ENCODE measurements at regions not wholly inside any gene's neighbourhood (a gene's known extent, or its start where the extent isn't known, plus 50 kb on each side); places are given as distances from the start of the nearest gene placed in this dataset.

GRCh38 chr13:107572156-107572555 lies 643.2 kb downstream of the LIG4 start:
- no peak overlapping the region for H3K27ac ChIP-seq
- TF ChIP-seq, protein P1, sequence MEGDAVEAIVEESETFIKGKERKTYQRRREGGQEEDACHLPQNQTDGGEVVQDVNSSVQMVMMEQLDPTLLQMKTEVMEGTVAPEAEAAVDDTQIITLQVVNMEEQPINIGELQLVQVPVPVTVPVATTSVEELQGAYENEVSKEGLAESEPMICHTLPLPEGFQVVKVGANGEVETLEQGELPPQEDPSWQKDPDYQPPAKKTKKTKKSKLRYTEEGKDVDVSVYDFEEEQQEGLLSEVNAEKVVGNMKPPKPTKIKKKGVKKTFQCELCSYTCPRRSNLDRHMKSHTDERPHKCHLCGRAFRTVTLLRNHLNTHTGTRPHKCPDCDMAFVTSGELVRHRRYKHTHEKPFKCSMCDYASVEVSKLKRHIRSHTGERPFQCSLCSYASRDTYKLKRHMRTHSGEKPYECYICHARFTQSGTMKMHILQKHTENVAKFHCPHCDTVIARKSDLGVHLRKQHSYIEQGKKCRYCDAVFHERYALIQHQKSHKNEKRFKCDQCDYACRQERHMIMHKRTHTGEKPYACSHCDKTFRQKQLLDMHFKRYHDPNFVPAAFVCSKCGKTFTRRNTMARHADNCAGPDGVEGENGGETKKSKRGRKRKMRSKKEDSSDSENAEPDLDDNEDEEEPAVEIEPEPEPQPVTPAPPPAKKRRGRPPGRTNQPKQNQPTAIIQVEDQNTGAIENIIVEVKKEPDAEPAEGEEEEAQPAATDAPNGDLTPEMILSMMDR (conservative IDR thresholded peaks at IDR 0.05): no peak
- no peak for TF ChIP-seq ZFX (IDR thresholded peaks at IDR 0.05)

DNA sequence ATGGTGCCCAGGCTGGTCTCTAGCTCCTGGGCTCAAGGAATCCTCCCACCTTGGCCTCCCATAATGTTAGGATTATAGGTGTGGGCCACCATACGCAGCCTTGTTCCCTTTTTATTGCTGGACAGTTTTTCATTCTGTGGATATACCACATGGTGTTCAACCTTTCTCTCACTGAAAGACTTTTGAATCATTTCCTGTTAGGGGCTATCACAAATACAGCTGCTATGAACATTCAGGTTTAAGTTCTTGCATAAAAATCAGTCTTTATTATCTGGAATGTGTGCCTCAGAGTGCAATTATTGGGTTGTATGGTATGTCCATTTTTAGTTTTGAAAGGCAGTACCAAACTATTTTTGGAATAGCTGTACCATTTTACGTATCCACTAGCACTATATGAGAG lies 647.2 kb downstream of the LIG4 start:
- TF ChIP-seq ZFX (IDR thresholded peaks at IDR 0.05): no peak
- no peak overlapping the region for H3K27ac ChIP-seq

GRCh38 chr13:107563099-107563925 lies 652.0 kb downstream of the LIG4 start:
- TF ChIP-seq ZFX (IDR thresholded peaks at IDR 0.05): no peak
- TF ChIP-seq, protein P1 (conservative IDR thresholded peaks at IDR 0.05): no peak
- peak overlapping the region; percentile 32; the same call in 1 of the 2 replicates for H3K27ac ChIP-seq

DNA sequence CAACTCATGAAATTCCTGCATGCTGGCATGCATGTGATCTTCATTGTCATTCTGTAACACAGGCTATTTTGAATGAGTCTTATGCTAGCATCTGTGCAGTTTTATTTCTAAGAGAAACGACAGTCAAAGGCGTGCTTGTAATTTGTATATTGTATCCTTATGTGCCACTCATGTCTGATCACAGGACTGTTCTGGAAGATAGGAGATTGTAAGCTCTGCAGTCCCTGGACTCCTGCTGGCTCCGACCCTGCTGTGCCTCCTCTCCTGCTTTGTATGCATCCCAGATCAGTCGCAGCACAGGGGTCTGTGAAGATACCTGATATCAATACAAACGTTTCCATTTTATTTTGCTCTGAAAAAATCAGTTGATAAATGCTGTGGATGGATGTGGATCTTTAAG lies 653.1 kb downstream of the LIG4 start:
- H3K27ac ChIP-seq: no peak overlapping the region
- TF ChIP-seq ZFX (IDR thresholded peaks at IDR 0.05): no peak
- TF ChIP-seq, protein P1 (conservative IDR thresholded peaks at IDR 0.05): no peak

GRCh38 chr13:107554460-107554859 lies 660.9 kb downstream of the LIG4 start:
- H3K27ac ChIP-seq: no peak overlapping the region
- TF ChIP-seq, protein P1 (conservative IDR thresholded peaks at IDR 0.05): no peak
- TF ChIP-seq ZFX (IDR thresholded peaks at IDR 0.05): no peak

DNA sequence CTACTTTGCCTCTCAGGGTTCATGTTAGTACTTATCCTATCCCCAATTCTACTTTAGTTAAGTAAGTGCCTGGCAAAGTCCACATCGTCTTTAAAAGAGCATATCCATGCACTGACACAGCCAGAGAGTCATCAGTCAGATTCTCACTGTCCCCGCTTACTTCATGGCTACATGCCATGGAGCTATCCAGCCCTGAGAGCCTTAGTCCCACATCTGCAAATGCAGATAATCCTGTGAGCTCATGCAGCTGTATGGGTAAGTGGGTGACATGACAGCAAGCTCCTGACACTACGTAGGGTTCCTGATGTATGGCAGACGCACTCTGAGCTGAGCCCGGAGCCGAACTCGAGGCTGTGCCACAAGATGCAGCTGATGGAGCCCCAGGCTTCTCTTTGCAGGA lies 661.5 kb downstream of the LIG4 start:
- no peak overlapping the region for H3K27ac ChIP-seq
- TF ChIP-seq, protein P1 (conservative IDR thresholded peaks at IDR 0.05): no peak
- TF ChIP-seq ZFX (IDR thresholded peaks at IDR 0.05): no peak

DNA sequence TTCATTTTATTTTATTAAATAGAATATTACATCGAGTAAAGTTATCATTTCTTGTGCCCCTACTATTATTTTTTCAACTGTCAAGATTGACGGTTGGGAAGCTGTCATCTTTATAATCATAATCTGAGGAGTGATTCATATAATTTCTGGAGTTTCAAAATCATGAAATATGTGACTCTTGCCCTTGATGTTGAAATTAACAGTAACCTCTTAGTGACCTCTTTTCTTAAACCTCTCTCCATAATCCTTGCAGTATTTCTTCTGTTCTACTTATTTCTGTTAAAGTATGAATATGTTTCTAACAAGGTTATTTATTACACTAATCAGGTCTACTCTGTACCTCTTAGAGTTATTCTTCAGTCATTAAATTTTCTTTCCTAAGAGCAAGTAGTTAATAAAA lies 663.8 kb downstream of the LIG4 start:
- no peak overlapping the region for H3K27ac ChIP-seq

More for the DNA sequence above, 663.8 kb downstream of the LIG4 start:
- TF ChIP-seq, protein P1 (conservative IDR thresholded peaks at IDR 0.05): no peak
- TF ChIP-seq ZFX (IDR thresholded peaks at IDR 0.05): no peak

Measured in C4-2B (cell line).